IMR-90 (cell line): ENCODE measurements at regions not wholly inside any gene's neighbourhood (a gene's known extent, or its start where the extent isn't known, plus 50 kb on each side); places are given as distances from the start of the nearest gene placed in this dataset.

Source experiments
- ATAC-seq: fragments of 200-7000 bp; cut with Tn5 transposase; 2 replicates; pipeline ENCODE4 v1.9.1; 2020; ENCODE audit warnings: low read depth, mild to moderate bottlenecking, moderate library complexity
- BruUV-seq: library from RNA; stranded (reverse); fragments of 400-500 nt; replicated peaks from 2 replicates; lab custom pipeline; 2021; lab: Mats Ljungman, UMichigan
- CTCF ChIA-PET: fragments of 300-600 bp; formaldehyde crosslinking; extraction: SDS; loops from one replicate; lab custom pipeline; 2021; ENCODE audit warnings: antibody characterized with exemption; lab: Yijun Ruan, JAX
- POLR2A ChIA-PET: fragments of 300-600 bp; sonication (Branson Sonifier 250); formaldehyde crosslinking; loops from one replicate; lab custom pipeline; 2022; ENCODE audit warnings: antibody characterized with exemption; ENCODE audit not compliant: unreplicated experiment; lab: Charles Lee
- DNase-seq: peaks from one replicate; pipeline ENCODE4 v3.0.0; 2013
- H2AFZ ChIP-seq: replicated peaks from 2 replicates; pipeline ENCODE3; 2013; ENCODE audit warnings: low read length, mild to moderate bottlenecking; ENCODE audit not compliant: poor library complexity
- H2AK5ac ChIP-seq: 2 replicates; pipeline ENCODE4 v1.6.1; 2013; ENCODE audit warnings: low read depth, low read length, inconsistent platforms
- H2AK9ac ChIP-seq: replicated peaks from 2 replicates; pipeline ENCODE3; 2013; ENCODE audit warnings: mild to moderate bottlenecking, low read depth, low read length, moderate library complexity; ENCODE audit not compliant: poor library complexity
- H2BK120ac ChIP-seq: 2 replicates; pipeline ENCODE4 v1.6.1; 2013; ENCODE audit warnings: low read depth, low read length, inconsistent platforms
- H2BK15ac ChIP-seq: 3 replicates; pipeline ENCODE4 v1.6.1; 2013; ENCODE audit warnings: low read depth, low read length, inconsistent platforms
- H2BK20ac ChIP-seq: 2 replicates; pipeline ENCODE4 v1.6.1; 2013; ENCODE audit warnings: low read depth, mild to moderate bottlenecking, inconsistent platforms, low read length, moderate library complexity
- H2BK5ac ChIP-seq: 2 replicates; pipeline ENCODE4 v1.6.1; 2013; ENCODE audit warnings: mild to moderate bottlenecking, low read depth, low read length, inconsistent platforms; ENCODE audit not compliant: poor library complexity, severe bottlenecking
- H3K14ac ChIP-seq: replicated peaks from 2 replicates; pipeline ENCODE4 v1.6.1; 2013; ENCODE audit warnings: low read depth, low read length, inconsistent platforms
- H3K18ac ChIP-seq: 2 replicates; pipeline ENCODE4 v1.6.1; 2013; ENCODE audit warnings: low read depth, low read length, control low read depth
- H3K23ac ChIP-seq: 2 replicates; pipeline ENCODE4 v1.6.1; 2013; ENCODE audit warnings: low read depth, low read length, inconsistent platforms
- H3K27ac ChIP-seq: 2 replicates; pipeline ENCODE4 v1.5.1; 2013; ENCODE audit warnings: mild to moderate bottlenecking, control low read depth, low read length; ENCODE audit not compliant: insufficient read depth
- H3K27me3 ChIP-seq: 2 replicates; pipeline ENCODE4 v1.6.1; 2013; ENCODE audit warnings: low read length; ENCODE audit not compliant: control insufficient read depth, insufficient read depth
- H3K36me3 ChIP-seq: 2 replicates; pipeline ENCODE4 v1.6.1; 2013; ENCODE audit warnings: low read length, mixed read lengths; ENCODE audit not compliant: control insufficient read depth, insufficient read depth
- H3K4ac ChIP-seq: 2 replicates; pipeline ENCODE4 v1.6.1; 2013; ENCODE audit warnings: low read depth, low read length, inconsistent platforms
- H3K4me1 ChIP-seq: 2 replicates; pipeline ENCODE4 v1.6.1; 2013; ENCODE audit warnings: low read length, mixed read lengths; ENCODE audit not compliant: control insufficient read depth, insufficient read depth
- H3K4me2 ChIP-seq: 2 replicates; pipeline ENCODE4 v1.6.1; 2013; ENCODE audit warnings: low read depth, mild to moderate bottlenecking, control low read depth, low read length, moderate library complexity
- H3K4me3 ChIP-seq: 2 replicates; pipeline ENCODE4 v1.5.1; 2013; ENCODE audit warnings: low read depth, mild to moderate bottlenecking, control low read depth, low read length, moderate library complexity; ENCODE audit not compliant: insufficient read depth
- H3K56ac ChIP-seq: 2 replicates; pipeline ENCODE4 v1.6.1; 2013; ENCODE audit warnings: low read length, inconsistent platforms; ENCODE audit not compliant: insufficient read depth; ENCODE audit errors: extremely low read depth
- H3K79me1 ChIP-seq, 2 experiments: 2 replicates each; pipeline ENCODE4 v1.6.1; 2013; ENCODE audit warnings: low read length in 2 of 2, inconsistent platforms in 1 of 2, low read depth in 1 of 2
- H3K9ac ChIP-seq: 2 replicates; pipeline ENCODE4 v1.6.1; 2013; ENCODE audit warnings: low read depth, low read length, control low read depth
- H3K9me1 ChIP-seq: 2 replicates; pipeline ENCODE4 v1.6.1; 2013; ENCODE audit warnings: low read length, inconsistent platforms; ENCODE audit not compliant: insufficient read depth
- H3K9me3 ChIP-seq: 2 replicates; pipeline ENCODE4 v1.6.1; 2013; ENCODE audit warnings: low read length; ENCODE audit not compliant: control insufficient read depth, insufficient read depth
- H4K20me1 ChIP-seq: 2 replicates; pipeline ENCODE4 v1.6.1; 2013; ENCODE audit warnings: low read length, inconsistent platforms; ENCODE audit not compliant: insufficient read depth
- H4K5ac ChIP-seq: 2 replicates; pipeline ENCODE4 v1.6.1; 2013; ENCODE audit warnings: mild to moderate bottlenecking, low read depth, low read length, control low read depth
- H4K8ac ChIP-seq, 2 experiments: 2 replicates each; pipeline ENCODE4 v1.6.1; 2013; ENCODE audit warnings: low read depth in 2 of 2, low read length in 2 of 2, control low read depth in 1 of 2, inconsistent platforms in 1 of 2
- H4K91ac ChIP-seq: 2 replicates; pipeline ENCODE4 v1.6.1; 2013; ENCODE audit warnings: low read depth, low read length, inconsistent platforms; ENCODE audit not compliant: insufficient read depth
- CEBPB ChIP-seq: IDR thresholded peaks from 2 replicates; pipeline ENCODE4 v1.6.1; 2012; ENCODE audit warnings: low read depth, low read length, improper control_type of control experiment
- ELK1 ChIP-seq: fragments of 150-350 bp; IDR thresholded peaks from 2 replicates; pipeline ENCODE4 v1.6.1; 2016; ENCODE audit warnings: low read depth, mild to moderate bottlenecking, low read length, moderate library complexity, borderline replicate concordance
- MAZ ChIP-seq: IDR thresholded peaks from 2 replicates; pipeline ENCODE4 v1.6.1; 2012; ENCODE audit warnings: low read depth, mild to moderate bottlenecking, low read length, improper control_type of control experiment, moderate library complexity, borderline replicate concordance
- MXI1 ChIP-seq: IDR thresholded peaks from 2 replicates; pipeline ENCODE4 v1.6.1; 2012; ENCODE audit warnings: low read depth, mild to moderate bottlenecking, low read length, moderate library complexity, borderline replicate concordance
- POLR2A ChIP-seq: IDR thresholded peaks from 2 replicates; pipeline ENCODE4 v1.6.1; 2012; ENCODE audit warnings: mild to moderate bottlenecking, low read depth, low read length
- USF2 ChIP-seq: fragments of 150-350 bp; IDR thresholded peaks from 2 replicates; pipeline ENCODE4 v1.6.1; 2017; ENCODE audit warnings: mild to moderate bottlenecking, antibody characterized with exemption, low read length, low read depth
- WGBS, 2 experiments: methylation state at CpG; one replicate each; pipeline versions ENCODE4 v1.1.5 to v1.1.7; 2013; ENCODE audit warnings: missing lambda C conversion rate in 2 of 2; ENCODE audit not compliant: insufficient read length in 1 of 2; ENCODE audit errors: extremely low coverage in 2 of 2; 5-methylcytosine and 5-hydroxymethylcytosine counted together
- dilution Hi-C: fragments of 300-500 bp; cut with HindIII; formaldehyde crosslinking; loops from one replicate; pipeline ENCODE4 v1.14.3; 2018; ENCODE audit warnings: low sequenced_read_pairs; ENCODE audit not compliant: unreplicated experiment
- in situ Hi-C: fragments of 300-500 bp; cut with MboI; formaldehyde crosslinking; loops from 3 replicates; pipeline ENCODE4 v1.14.3; 2019; ENCODE audit warnings: low sequenced_read_pairs, inconsistent platforms, mixed read lengths
- intact Hi-C: fragments of 100-400 bp; cut with micrococcal nuclease; formaldehyde crosslinking; loops from 2 replicates; pipeline ENCODE4 v1.10.0; 2022

DNA sequence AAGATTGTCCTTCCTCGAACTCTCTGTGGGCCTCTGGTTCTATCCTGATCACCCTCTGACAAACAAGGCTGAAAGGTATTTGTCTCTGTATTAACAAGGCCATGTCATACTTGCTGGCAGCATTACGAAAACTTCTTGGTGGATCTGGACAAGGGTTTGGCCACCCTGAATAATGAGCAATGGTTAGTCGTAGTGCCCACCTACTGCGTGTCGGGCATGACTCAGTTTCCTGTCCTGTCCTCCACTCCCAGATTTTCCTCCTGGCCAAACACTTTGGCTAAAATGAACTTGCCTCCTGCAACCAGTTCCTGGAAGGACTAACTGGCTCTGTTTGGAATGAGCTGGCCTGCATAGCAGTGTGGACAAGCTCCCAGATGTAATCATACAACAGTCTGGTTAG, 198.5 kb upstream of the SMIM21 start:
- intact Hi-C loops: no loop called here
- H2BK5ac ChIP-seq: no peak overlapping the region
- no peak overlapping the region for H4K5ac ChIP-seq
- H4K91ac ChIP-seq: no peak overlapping the region
- H3K4me2 ChIP-seq: no peak overlapping the region
- ATAC-seq (peak; percentile 44), DNase-seq (peak; percentile 5)
- H3K36me3 ChIP-seq: no peaks in the 10 kb centered on the region
- in situ Hi-C loops: no loop called here
- no peak overlapping the region for H3K4me3 ChIP-seq
- WGBS, 2 experiments: 19% methylated on average over 3 of the region's 5 CpGs; no CpG with 5 or more reads in 1 of the 2 experiments
- TF ChIP-seq ELK1 (no peak), MXI1 (no peak), MAZ (no peak), CEBPB (no peak), USF2 (no peak), POLR2A (no peak)
- H2AK9ac ChIP-seq: no peak overlapping the region
- no peak overlapping the region for H3K18ac ChIP-seq
- no peak overlapping the region for H3K27ac ChIP-seq
- no peak overlapping the region for H2BK120ac ChIP-seq
- POLR2A ChIA-PET: no interaction called here
- no peaks in the 10 kb centered on the region for H3K27me3 ChIP-seq
- CTCF ChIA-PET: interaction anchor here (1.2 kb wide), 1 partner anchor 8 kb away, joined by 3 read pairs; no protein-coding TSS in a partner anchor
- H3K9me1 ChIP-seq: no peaks in the 10 kb centered on the region
- no peak overlapping the region for H2BK15ac ChIP-seq
- no peak overlapping the region for H3K56ac ChIP-seq
- dilution Hi-C loops: no loop called here
- no peaks in the 10 kb centered on the region; the same call in 1 of the 2 replicates for H3K9me3 ChIP-seq
- H4K8ac ChIP-seq: no peak overlapping the region
- no TSS peak for BruUV-seq
- no peak overlapping the region for H3K4ac ChIP-seq
- no peak overlapping the region for H3K23ac ChIP-seq
- no peaks in the 10 kb centered on the region for H4K20me1 ChIP-seq
- no peaks in the 10 kb centered on the region for H3K4me1 ChIP-seq
- no peak overlapping the region for H2AFZ ChIP-seq
- no peak overlapping the region; the same call in 1 of the 2 replicates for H2BK20ac ChIP-seq
- no peak overlapping the region for H2AK5ac ChIP-seq
- no peak overlapping the region for H3K14ac ChIP-seq
- no peaks in the 10 kb centered on the region for H3K79me1 ChIP-seq
- no peak overlapping the region for H3K9ac ChIP-seq
